ENCODE measurements at regions not wholly inside any gene's neighbourhood (a gene's known extent, or its start where the extent isn't known, plus 50 kb on each side); places are given as distances from the start of the nearest gene placed in this dataset.

GRCh38 chr3:117018655-117019054 is 309.1 kb downstream of the TUSC7 start:
- Histone ChIP-seq H3K4me3 (ENCODE audit: low read length) (no peak overlapping the region), H3K9me3 (ENCODE audit: low read length) (no peaks in the 10 kb centered on the region), H3K4me1 (ENCODE audit: insufficient read depth, low read length) (no peaks in the 10 kb centered on the region), H3K27ac (ENCODE audit: low read depth, low read length) (no peak overlapping the region), H3K27me3 (ENCODE audit: insufficient read depth, low read length, poor library complexity, severe bottlenecking) (no peaks in the 10 kb centered on the region), H3K36me3 (ENCODE audit: insufficient read depth, low read length) (no peaks in the 10 kb centered on the region)
- no peaks in the 10 kb centered on the region for H3K27me3 Mint-ChIP-seq
- H3K4me3 Mint-ChIP-seq = no peak overlapping the region
- ChIA-PET POLR2A (no interaction called here), CTCF (no interaction called here)
- H3K9me3 Mint-ChIP-seq = peaks cover 0 to 7% (median 5%) of the 10 kb centered on the region in 5 donors
- no peak for DNase-seq
- no peaks in the 10 kb centered on the region for H3K4me1 Mint-ChIP-seq
- no peak overlapping the region for H3K27ac Mint-ChIP-seq
- H3K36me3 Mint-ChIP-seq = no peaks in the 10 kb centered on the region

GRCh38 chr3:117019082-117019713 is 309.6 kb downstream of the TUSC7 start:
- H3K9me3 Mint-ChIP-seq = peaks cover 0 to 7% (median 5%) of the 10 kb centered on the region in 5 donors
- no peaks in the 10 kb centered on the region for H3K9me3 ChIP-seq (ENCODE audit: low read length)
- POLR2A ChIA-PET = no interaction called here
- no peaks in the 10 kb centered on the region for H3K27me3 Mint-ChIP-seq
- no peaks in the 10 kb centered on the region for H3K36me3 Mint-ChIP-seq
- H3K4me3 ChIP-seq (ENCODE audit: low read length) = no peak overlapping the region
- H3K27ac Mint-ChIP-seq = no peak overlapping the region
- no peak overlapping the region for H3K27ac ChIP-seq (ENCODE audit: low read depth, low read length)
- DNase-seq = no peak
- no peak overlapping the region for H3K4me3 Mint-ChIP-seq
- CTCF ChIA-PET = no interaction called here
- H3K4me1 Mint-ChIP-seq = no peaks in the 10 kb centered on the region
- no peaks in the 10 kb centered on the region for H3K36me3 ChIP-seq (ENCODE audit: insufficient read depth, low read length)
- no peaks in the 10 kb centered on the region for H3K27me3 ChIP-seq (ENCODE audit: insufficient read depth, low read length, poor library complexity, severe bottlenecking)
- no peaks in the 10 kb centered on the region for H3K4me1 ChIP-seq (ENCODE audit: insufficient read depth, low read length)

- no peak overlapping the region for H3K4me3 Mint-ChIP-seq
Observed at GRCh38 chr3:117026401-117026800, 316.8 kb downstream of the TUSC7 start.

GRCh38 chr3:117035745-117036144 is 326.2 kb downstream of the TUSC7 start:
- no peaks in the 10 kb centered on the region for H3K36me3 ChIP-seq (ENCODE audit: insufficient read depth, low read length)
- no peak overlapping the region for H3K27ac ChIP-seq (ENCODE audit: low read depth, low read length)
- ChIA-PET POLR2A (no interaction called here), CTCF (no interaction called here)
- no peak for DNase-seq
- H3K27me3 ChIP-seq (ENCODE audit: insufficient read depth, low read length, poor library complexity, severe bottlenecking) = no peaks in the 10 kb centered on the region
- Mint-ChIP-seq H3K27me3 (peaks cover 0 to 1% of the 10 kb centered on the region in 2 donors), H3K27ac (no peak overlapping the region), H3K36me3 (no peaks in the 10 kb centered on the region), H3K9me3 (peaks cover 3 to 15% (median 4%) of the 10 kb centered on the region in 5 donors), H3K4me1 (no peaks in the 10 kb centered on the region), H3K4me3 (no peak overlapping the region)
- H3K4me1 ChIP-seq (ENCODE audit: insufficient read depth, low read length) = no peaks in the 10 kb centered on the region
- no peaks in the 10 kb centered on the region for H3K9me3 ChIP-seq (ENCODE audit: low read length)
- no peak overlapping the region for H3K4me3 ChIP-seq (ENCODE audit: low read length)

More at GRCh38 chr3:117026401-117026800, 316.8 kb downstream of the TUSC7 start:
- H3K9me3 Mint-ChIP-seq = peaks cover 0 to 5% (median 2%) of the 10 kb centered on the region in 5 donors
- ChIA-PET CTCF (no interaction called here), POLR2A (no interaction called here)
- Histone ChIP-seq H3K27ac (ENCODE audit: low read depth, low read length) (no peak overlapping the region), H3K9me3 (ENCODE audit: low read length) (no peaks in the 10 kb centered on the region), H3K36me3 (ENCODE audit: insufficient read depth, low read length) (no peaks in the 10 kb centered on the region), H3K27me3 (ENCODE audit: insufficient read depth, low read length, poor library complexity, severe bottlenecking) (no peaks in the 10 kb centered on the region), H3K4me1 (ENCODE audit: insufficient read depth, low read length) (no peaks in the 10 kb centered on the region), H3K4me3 (ENCODE audit: low read length) (no peak overlapping the region)
- DNase-seq = no peak
- H3K27me3 Mint-ChIP-seq = no peaks in the 10 kb centered on the region
- no peaks in the 10 kb centered on the region for H3K36me3 Mint-ChIP-seq
- no peak overlapping the region for H3K27ac Mint-ChIP-seq
- H3K4me1 Mint-ChIP-seq = no peaks in the 10 kb centered on the region

GRCh38 chr3:117036259-117036799 is 326.8 kb downstream of the TUSC7 start:
- H3K27me3 ChIP-seq (ENCODE audit: insufficient read depth, low read length, poor library complexity, severe bottlenecking) = no peaks in the 10 kb centered on the region
- DNase-seq = no peak
- Mint-ChIP-seq H3K27me3 (peaks cover 0 to 1% of the 10 kb centered on the region in 2 donors), H3K36me3 (no peaks in the 10 kb centered on the region), H3K4me3 (no peak overlapping the region), H3K4me1 (no peaks in the 10 kb centered on the region), H3K27ac (no peak overlapping the region), H3K9me3 (peaks cover 3 to 15% (median 4%) of the 10 kb centered on the region in 5 donors)
- no peak overlapping the region for H3K4me3 ChIP-seq (ENCODE audit: low read length)
- no peaks in the 10 kb centered on the region for H3K36me3 ChIP-seq (ENCODE audit: insufficient read depth, low read length)
- H3K27ac ChIP-seq (ENCODE audit: low read depth, low read length) = no peak overlapping the region
- ChIA-PET CTCF (no interaction called here), POLR2A (no interaction called here)
- H3K4me1 ChIP-seq (ENCODE audit: insufficient read depth, low read length) = no peaks in the 10 kb centered on the region
- no peaks in the 10 kb centered on the region for H3K9me3 ChIP-seq (ENCODE audit: low read length)

GRCh38 chr3:117045143-117045542 is 335.6 kb downstream of the TUSC7 start:
- Mint-ChIP-seq H3K4me1 (no peaks in the 10 kb centered on the region), H3K9me3 (peaks cover 4 to 25% (median 8%) of the 10 kb centered on the region in 5 donors), H3K36me3 (no peaks in the 10 kb centered on the region), H3K27ac (no peak overlapping the region), H3K27me3 (no peaks in the 10 kb centered on the region), H3K4me3 (no peak overlapping the region)
- Histone ChIP-seq H3K27ac (ENCODE audit: low read depth, low read length) (no peak overlapping the region), H3K27me3 (ENCODE audit: insufficient read depth, low read length, poor library complexity, severe bottlenecking) (no peaks in the 10 kb centered on the region), H3K36me3 (ENCODE audit: insufficient read depth, low read length) (no peaks in the 10 kb centered on the region), H3K9me3 (ENCODE audit: low read length) (no peaks in the 10 kb centered on the region), H3K4me1 (ENCODE audit: insufficient read depth, low read length) (no peaks in the 10 kb centered on the region), H3K4me3 (ENCODE audit: low read length) (no peak overlapping the region)
- POLR2A ChIA-PET = no interaction called here
- CTCF ChIA-PET = no interaction called here
- no peak for DNase-seq

GRCh38 chr3:117047951-117048705 is 338.5 kb downstream of the TUSC7 start:
- peaks cover 4 to 11% (median 8%) of the 10 kb centered on the region in 5 donors for H3K9me3 Mint-ChIP-seq
- POLR2A ChIA-PET = no interaction called here
- DNase-seq = no peak
- H3K27me3 ChIP-seq (ENCODE audit: insufficient read depth, low read length, poor library complexity, severe bottlenecking) = no peaks in the 10 kb centered on the region
- H3K4me1 ChIP-seq (ENCODE audit: insufficient read depth, low read length) = no peaks in the 10 kb centered on the region
- H3K27ac ChIP-seq (ENCODE audit: low read depth, low read length) = no peak overlapping the region
- no peaks in the 10 kb centered on the region for H3K4me1 Mint-ChIP-seq
- CTCF ChIA-PET = no interaction called here
- H3K4me3 ChIP-seq (ENCODE audit: low read length) = no peak overlapping the region
- no peak overlapping the region for H3K4me3 Mint-ChIP-seq
- no peak overlapping the region for H3K27ac Mint-ChIP-seq
- H3K36me3 Mint-ChIP-seq = no peaks in the 10 kb centered on the region
- H3K27me3 Mint-ChIP-seq = no peaks in the 10 kb centered on the region
- H3K9me3 ChIP-seq (ENCODE audit: low read length) = no peaks in the 10 kb centered on the region
- no peaks in the 10 kb centered on the region for H3K36me3 ChIP-seq (ENCODE audit: insufficient read depth, low read length)

GRCh38 chr3:117052395-117052794 is 342.8 kb downstream of the TUSC7 start:
- Mint-ChIP-seq H3K36me3 (no peaks in the 10 kb centered on the region), H3K27me3 (no peaks in the 10 kb centered on the region), H3K9me3 (peaks cover 4 to 8% (median 5%) of the 10 kb centered on the region in 5 donors), H3K27ac (no peak overlapping the region), H3K4me1 (no peaks in the 10 kb centered on the region), H3K4me3 (no peak overlapping the region)
- CTCF ChIA-PET = no interaction called here
- DNase-seq = no peak
- Histone ChIP-seq H3K27ac (ENCODE audit: low read depth, low read length) (no peak overlapping the region), H3K4me3 (ENCODE audit: low read length) (no peak overlapping the region), H3K4me1 (ENCODE audit: insufficient read depth, low read length) (no peaks in the 10 kb centered on the region), H3K36me3 (ENCODE audit: insufficient read depth, low read length) (no peaks in the 10 kb centered on the region), H3K27me3 (ENCODE audit: insufficient read depth, low read length, poor library complexity, severe bottlenecking) (no peaks in the 10 kb centered on the region), H3K9me3 (ENCODE audit: low read length) (no peaks in the 10 kb centered on the region)
- POLR2A ChIA-PET = no interaction called here

All from CD8-positive, alpha-beta memory T cell (primary cell).